ENCODE measurements at regions not wholly inside any gene's neighbourhood (a gene's known extent, or its start where the extent isn't known, plus 50 kb on each side); places are given as distances from the start of the nearest gene placed in this dataset.

DNA sequence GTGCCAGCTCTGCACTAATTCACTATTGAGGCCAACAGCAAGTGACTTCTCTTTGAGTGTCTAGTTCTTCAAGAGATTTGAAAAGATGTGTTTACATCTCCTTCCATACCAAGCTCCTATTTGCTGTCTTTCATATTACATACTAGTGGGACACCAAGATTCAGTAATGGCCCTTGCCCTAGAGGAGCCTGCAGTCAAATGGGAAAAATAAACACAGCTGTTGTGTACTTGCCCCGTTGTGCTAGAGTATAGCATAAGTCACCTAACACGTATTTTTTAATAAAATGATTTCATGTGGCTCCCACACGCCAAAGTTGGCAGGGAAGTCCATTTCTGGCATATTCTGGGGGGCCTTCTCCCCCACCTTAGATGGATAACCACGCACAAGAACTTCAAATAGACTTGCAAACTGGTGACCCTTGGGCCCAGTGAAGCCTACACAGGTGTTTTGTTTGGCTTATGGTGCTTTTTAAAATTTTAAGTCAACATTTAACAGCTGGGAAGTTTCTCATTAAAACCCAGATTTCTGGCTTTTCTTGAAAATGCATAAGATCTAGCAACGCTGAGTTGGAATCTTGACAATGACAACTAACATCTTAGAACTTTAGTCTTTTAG, 95.3 kb upstream of the LPP start:
- TF ChIP-seq EZH2 (IDR thresholded peaks at IDR 0.05; ENCODE audit: borderline replicate concordance, insufficient read depth, low read depth, low read length, poor library complexity, severe bottlenecking), result no peak
- TF ChIP-seq, protein P1, sequence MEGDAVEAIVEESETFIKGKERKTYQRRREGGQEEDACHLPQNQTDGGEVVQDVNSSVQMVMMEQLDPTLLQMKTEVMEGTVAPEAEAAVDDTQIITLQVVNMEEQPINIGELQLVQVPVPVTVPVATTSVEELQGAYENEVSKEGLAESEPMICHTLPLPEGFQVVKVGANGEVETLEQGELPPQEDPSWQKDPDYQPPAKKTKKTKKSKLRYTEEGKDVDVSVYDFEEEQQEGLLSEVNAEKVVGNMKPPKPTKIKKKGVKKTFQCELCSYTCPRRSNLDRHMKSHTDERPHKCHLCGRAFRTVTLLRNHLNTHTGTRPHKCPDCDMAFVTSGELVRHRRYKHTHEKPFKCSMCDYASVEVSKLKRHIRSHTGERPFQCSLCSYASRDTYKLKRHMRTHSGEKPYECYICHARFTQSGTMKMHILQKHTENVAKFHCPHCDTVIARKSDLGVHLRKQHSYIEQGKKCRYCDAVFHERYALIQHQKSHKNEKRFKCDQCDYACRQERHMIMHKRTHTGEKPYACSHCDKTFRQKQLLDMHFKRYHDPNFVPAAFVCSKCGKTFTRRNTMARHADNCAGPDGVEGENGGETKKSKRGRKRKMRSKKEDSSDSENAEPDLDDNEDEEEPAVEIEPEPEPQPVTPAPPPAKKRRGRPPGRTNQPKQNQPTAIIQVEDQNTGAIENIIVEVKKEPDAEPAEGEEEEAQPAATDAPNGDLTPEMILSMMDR (IDR thresholded peaks at IDR 0.05), result no peak

All from B cell (primary cell).